Stimulated activated CD8-positive, alpha-beta memory T cell treated with anti-CD3 and anti-CD28 coated beads, Interleukin-15, amount 100 ng/mL, for 4 hours (primary cell): ENCODE measurements at regions not wholly inside any gene's neighbourhood (a gene's known extent, or its start where the extent isn't known, plus 50 kb on each side); places are given as distances from the start of the nearest gene placed in this dataset.
"Not testable (repeated sequence)": the region's sequence is repeated elsewhere in the genome, so short reads cannot be mapped to it uniquely, and the experiment has no call there.

Experiments
- DNase-seq, 2 donors: peaks; one replicate each; pipeline ENCODE4 v3.0.0-alpha.2; 2020; ENCODE audit warnings: low read depth in 2 of 2

DNA sequence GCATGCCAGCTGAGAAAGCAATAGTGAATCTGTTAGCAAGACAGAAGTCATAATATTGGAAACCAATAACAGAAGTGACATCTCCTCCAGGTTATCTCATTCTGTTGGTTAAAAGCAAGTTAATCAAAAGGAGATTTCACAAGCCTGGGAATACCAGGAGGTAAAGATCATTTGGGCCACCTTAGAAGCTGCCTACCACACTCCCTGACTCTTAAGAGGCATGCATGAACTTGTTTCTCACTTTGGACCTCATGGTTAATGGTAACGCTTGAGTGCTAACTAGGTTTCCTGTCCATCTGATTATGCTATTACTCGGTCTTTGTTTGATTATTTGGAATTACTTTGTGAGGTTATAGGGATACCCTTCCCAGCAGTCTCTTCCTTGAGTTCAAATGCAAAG lies 650.8 kb upstream of the SGO1 start:
- DNase-seq, result no peak

- no peak for DNase-seq
These were observed 647.0 kb upstream of the SGO1 start for GRCh38 chr3:20832963-20833362.

- DNase-seq, result no peak
These were observed 636.2 kb upstream of the SGO1 start for GRCh38 chr3:20822251-20822650.

GRCh38 chr3:20820872-20821271 lies 634.9 kb upstream of the SGO1 start:
- not testable (repeated sequence) for DNase-seq

DNA sequence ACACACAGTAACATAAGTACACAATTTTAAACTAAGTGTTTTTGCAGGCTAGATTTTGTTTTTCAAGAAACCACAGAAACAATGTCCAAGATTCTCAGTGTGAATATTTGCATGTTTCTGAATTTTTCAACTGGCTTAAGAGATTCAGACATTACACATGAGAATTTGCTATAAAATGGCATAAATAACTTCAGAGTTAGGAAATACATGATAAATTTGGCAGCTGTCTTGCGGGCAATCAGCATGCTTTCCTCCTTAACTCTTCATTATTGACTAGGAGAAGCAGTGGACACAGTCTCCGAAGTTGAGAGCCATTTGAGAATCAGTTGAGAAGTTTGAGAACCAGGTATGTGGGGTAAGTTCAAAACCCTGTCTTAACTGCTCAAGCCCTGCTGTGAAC lies 625.6 kb upstream of the SGO1 start:
- DNase-seq, result no peak

DNA sequence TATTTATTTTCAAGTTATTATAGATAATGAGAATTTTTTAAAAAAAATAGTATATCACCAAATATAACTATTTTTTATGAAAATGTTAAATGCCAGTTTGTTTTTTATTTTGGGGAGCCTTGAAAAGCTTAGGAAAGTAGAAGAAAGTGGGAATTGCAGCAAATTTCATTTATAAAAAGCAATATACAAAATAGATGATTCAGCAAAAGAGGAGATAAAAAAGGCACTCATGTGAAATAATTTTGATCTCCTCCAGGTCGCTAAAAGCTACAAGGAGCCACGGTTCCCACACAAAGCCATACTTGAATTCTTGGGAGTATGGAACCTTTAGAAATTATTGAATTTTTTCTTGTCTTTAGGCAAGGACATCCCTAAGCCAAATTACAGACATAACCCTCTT lies 625.0 kb upstream of the SGO1 start:
- no peak for DNase-seq

GRCh38 chr3:20810555-20810954 lies 624.5 kb upstream of the SGO1 start:
- no peak for DNase-seq

- no peak for DNase-seq
These were observed 623.4 kb upstream of the SGO1 start for GRCh38 chr3:20809356-20809755.

GRCh38 chr3:20808864-20809263 lies 622.9 kb upstream of the SGO1 start:
- DNase-seq, result no peak

GRCh38 chr3:20798666-20799065 lies 612.7 kb upstream of the SGO1 start:
- DNase-seq, result no peak

GRCh38 chr3:20787005-20787404 lies 601.0 kb upstream of the SGO1 start:
- no peak for DNase-seq

DNA sequence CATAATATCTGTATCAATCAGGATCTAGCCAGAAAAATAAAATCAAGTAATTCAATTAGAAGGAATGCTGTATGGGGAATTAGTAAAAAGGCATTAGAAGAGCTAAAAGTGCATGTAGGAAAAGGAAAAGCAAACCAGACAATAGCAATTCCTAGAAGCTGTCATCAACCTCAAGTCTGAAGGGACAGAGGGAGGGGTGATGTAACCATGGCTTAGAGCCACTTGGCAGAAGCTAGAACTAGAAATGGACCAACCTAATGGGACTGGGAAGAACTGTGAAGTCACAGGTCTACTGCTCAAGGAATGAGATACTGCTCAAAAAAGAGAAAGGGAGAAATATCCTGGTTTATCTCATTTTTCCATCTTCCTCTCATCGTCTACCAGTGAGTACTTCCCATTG lies 590.7 kb upstream of the SGO1 start:
- no peak for DNase-seq

- no peak for DNase-seq
These were observed 590.3 kb upstream of the SGO1 start for GRCh38 chr3:20776286-20776685.

DNA sequence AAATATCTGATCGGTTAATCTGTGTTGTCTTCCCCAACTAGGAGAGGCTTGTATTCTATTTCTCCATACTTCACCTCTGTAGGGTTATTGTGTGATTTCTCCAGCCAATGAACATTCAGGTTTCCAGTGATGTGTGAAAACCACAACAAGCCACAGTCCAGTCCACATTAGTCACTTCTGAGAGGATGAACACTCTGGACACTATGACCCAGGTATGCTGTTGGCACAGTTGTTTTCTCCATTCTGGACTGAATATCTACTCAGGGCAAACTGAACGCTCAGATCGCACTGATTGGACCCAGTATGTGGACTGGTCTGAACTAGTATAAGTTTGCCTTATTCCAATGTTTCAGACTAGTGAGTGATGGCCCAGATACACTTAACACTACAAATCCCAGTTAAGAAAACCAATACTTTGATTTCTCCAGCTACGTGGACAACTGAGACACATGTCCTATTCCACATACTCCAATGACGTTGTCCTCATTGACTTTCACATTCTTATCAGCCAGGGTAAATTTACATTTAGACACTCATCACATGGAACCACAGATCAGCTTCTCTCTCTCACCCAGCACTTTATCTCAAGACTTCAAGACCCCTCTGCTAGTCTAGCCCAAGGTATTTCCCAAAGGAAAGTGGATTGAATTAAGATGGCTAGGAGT lies 587.4 kb upstream of the SGO1 start:
- DNase-seq, result no peak

- DNase-seq, result no peak
These were observed 586.9 kb upstream of the SGO1 start for GRCh38 chr3:20772869-20773268.

- no peak for DNase-seq
These were observed 583.4 kb upstream of the SGO1 start for GRCh38 chr3:20769430-20769829.

DNA sequence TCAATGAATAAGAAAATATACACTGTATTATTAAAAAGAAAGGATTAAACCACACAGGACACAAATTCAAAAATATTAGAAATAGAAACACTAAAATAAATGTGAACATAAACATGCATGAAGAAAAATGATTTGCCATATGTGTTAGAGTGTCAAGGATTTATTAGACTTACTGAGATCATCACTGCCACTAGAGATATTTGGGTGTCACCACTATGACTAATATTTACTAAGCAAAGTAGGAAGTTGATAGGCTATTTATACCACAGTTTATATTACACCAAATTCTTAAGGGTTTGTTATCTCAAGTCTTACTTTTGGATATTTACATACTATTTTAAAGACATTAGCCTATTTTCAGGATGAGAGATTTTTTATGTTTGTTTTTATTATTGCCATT lies 575.0 kb upstream of the SGO1 start:
- no peak for DNase-seq

- no peak for DNase-seq
These were observed 566.4 kb upstream of the SGO1 start for GRCh38 chr3:20752416-20752815.

GRCh38 chr3:20751296-20751695 lies 565.3 kb upstream of the SGO1 start:
- no peak for DNase-seq

DNA sequence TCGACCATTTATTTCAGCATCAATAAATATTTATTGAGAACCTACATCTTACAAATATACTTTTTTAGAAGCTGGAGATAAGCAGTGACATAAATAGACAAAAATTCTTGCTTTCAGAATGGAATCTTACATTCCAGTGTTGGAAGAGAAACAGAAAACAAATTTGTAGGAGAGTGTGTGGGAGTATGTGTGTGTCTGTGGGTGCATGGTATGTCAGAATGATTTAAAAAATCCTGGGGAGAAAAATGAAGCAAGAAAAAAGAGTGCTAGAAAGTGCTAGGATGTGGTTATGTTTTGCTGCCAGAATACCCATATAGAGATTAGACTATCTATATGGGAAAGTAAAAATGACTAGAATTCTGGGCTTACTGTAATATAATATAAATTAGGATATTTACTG lies 561.7 kb upstream of the SGO1 start:
- DNase-seq, result no peak

GRCh38 chr3:20743553-20744321 lies 557.7 kb upstream of the SGO1 start:
- no peak for DNase-seq

DNA sequence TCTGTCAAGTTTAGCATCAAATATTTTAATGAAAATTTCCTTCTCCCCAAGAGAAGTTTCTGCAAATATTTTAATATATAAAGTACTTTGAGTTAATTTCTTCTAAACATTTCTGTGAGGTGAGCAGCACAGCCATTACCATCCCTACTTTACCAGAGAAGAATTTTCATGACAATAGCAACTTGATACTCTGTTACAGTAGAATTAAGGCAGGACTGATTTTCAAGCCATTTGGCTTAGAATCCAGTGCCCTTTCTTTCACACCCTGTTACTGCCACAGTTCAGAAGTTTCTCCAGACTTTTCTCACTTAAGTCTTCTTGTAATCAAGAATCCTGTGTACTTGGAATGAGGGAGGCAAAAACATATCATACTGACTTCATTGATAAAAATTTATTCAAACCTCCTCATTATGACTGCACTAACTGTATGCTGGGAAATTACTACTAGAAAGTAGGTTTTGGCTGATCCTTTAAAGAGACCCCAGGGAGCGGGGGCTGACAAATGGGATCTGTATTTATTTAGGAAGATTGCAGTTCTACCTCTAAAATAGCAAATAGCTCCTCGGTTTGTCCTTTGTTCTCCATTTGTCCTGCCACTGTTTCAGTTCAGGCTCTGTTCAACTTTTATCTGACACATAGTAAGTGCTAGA lies 557.0 kb upstream of the SGO1 start:
- DNase-seq, result no peak

DNA sequence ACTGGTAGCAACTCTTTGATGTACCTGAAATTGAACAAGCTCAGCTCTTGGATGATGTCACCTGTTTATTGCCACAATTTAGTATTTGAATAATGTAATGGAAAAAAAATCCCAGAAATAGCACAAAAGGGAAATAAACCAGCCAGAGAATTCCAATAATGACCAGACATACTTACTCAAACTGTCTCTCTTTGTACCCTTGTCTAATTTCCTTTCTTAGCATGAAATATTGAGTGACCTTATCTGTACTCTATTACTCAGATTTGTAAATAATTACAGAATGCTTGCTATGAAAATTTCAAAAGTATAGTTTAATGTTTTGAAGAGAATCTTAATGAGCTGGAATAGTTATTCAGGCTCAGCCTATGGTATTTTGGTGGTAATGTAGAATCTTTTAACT lies 555.4 kb upstream of the SGO1 start:
- no peak for DNase-seq
